ENCODE measurements at regions not wholly inside any gene's neighbourhood (a gene's known extent, or its start where the extent isn't known, plus 50 kb on each side); places are given as distances from the start of the nearest gene placed in this dataset.

GRCh38 chr16:6955303-6955702 lies 377.3 kb upstream of the RBFOX1 start:
- TF ChIP-seq CTCF (conservative IDR thresholded peaks at IDR 0.05; ENCODE audit: low read depth in 2 of 2) (no peak), EZH2 (IDR thresholded peaks at IDR 0.05; ENCODE audit: low read depth, unreplicated experiment) (no peak), POLR2AphosphoS5 (IDR thresholded peaks at IDR 0.05; ENCODE audit: low read depth) (no peak), ZNF462 (CRISPR knock-in tag; IDR thresholded peaks at IDR 0.05) (no peak), ETS1 (IDR thresholded peaks at IDR 0.05) (no peak), REST (IDR thresholded peaks at IDR 0.05; ENCODE audit: unreplicated experiment) (no peak), JUNB (IDR thresholded peaks at IDR 0.05; ENCODE audit: unreplicated experiment) (no peak), EZH2phosphoT487 (IDR thresholded peaks at IDR 0.05; ENCODE audit: unreplicated experiment) (no peak), CREB1 (CRISPR knock-in tag; IDR thresholded peaks at IDR 0.05; ENCODE audit: low read depth) (no peak), ZNF114 (CRISPR knock-in tag; IDR thresholded peaks at IDR 0.05) (no peak), ZNF331 (CRISPR knock-in tag; IDR thresholded peaks at IDR 0.05; ENCODE audit: low read depth) (no peak)
